ENCODE measurements at regions not wholly inside any gene's neighbourhood (a gene's known extent, or its start where the extent isn't known, plus 50 kb on each side); places are given as distances from the start of the nearest gene placed in this dataset.

- no peak for TF ChIP-seq CTCF (IDR thresholded peaks at IDR 0.05; ENCODE audit: control extremely low read depth in 1 of 3, insufficient read depth in 1 of 3, low read depth in 1 of 3, low read length in 3 of 3)
- TF ChIP-seq EP300 (IDR thresholded peaks at IDR 0.05; ENCODE audit: borderline replicate concordance in 1 of 2, low read depth in 2 of 2, low read length in 2 of 2), result no peak
- TF ChIP-seq ATF3 (IDR thresholded peaks at IDR 0.05; ENCODE audit: insufficient read depth, low read depth, low read length), result no peak
Observed at GRCh38 chr15:45863881-45864580, 229.2 kb downstream of the SQOR start.

Measured in H1 (cell line).